Renal pelvis (tissue), 1 donor: ENCODE measurements at regions not wholly inside any gene's neighbourhood (a gene's known extent, or its start where the extent isn't known, plus 50 kb on each side); places are given as distances from the start of the nearest gene placed in this dataset.

ENCODE experiments used
- DNase-seq: peaks from one replicate; pipeline ENCODE4 v3.0.0-alpha.2; 2013

GRCh38 chr4:108567831-108568230, 52.5 kb upstream of the RPL34 start:
- no peak for DNase-seq

GRCh38 chr4:108561116-108561515, 59.3 kb upstream of the RPL34 start:
- DNase-seq = no peak

GRCh38 chr4:108560616-108561015, 59.8 kb upstream of the RPL34 start:
- DNase-seq = peak; percentile 60

- DNase-seq = no peak
Measured at GRCh38 chr4:108559911-108560310, 60.5 kb upstream of the RPL34 start.

- no peak for DNase-seq
Measured at GRCh38 chr4:108559068-108559793, 61.1 kb upstream of the RPL34 start.

GRCh38 chr4:108556588-108557200, 63.7 kb upstream of the RPL34 start:
- no peak for DNase-seq

GRCh38 chr4:108556166-108556565, 64.2 kb upstream of the RPL34 start:
- DNase-seq = no peak

- DNase-seq = no peak
Measured at GRCh38 chr4:108555701-108556100, 64.7 kb upstream of the RPL34 start.

GRCh38 chr4:108547682-108548081, 72.7 kb upstream of the RPL34 start:
- no peak for DNase-seq

GRCh38 chr4:108546728-108547127, 73.6 kb upstream of the RPL34 start:
- DNase-seq = no peak

- DNase-seq = no peak
Measured at GRCh38 chr4:108544481-108544880, 75.9 kb upstream of the RPL34 start.

GRCh38 chr4:108543359-108543968, 76.9 kb upstream of the RPL34 start:
- no peak for DNase-seq

- no peak for DNase-seq
Measured at GRCh38 chr4:108540536-108540935, 79.8 kb upstream of the RPL34 start.

- no peak for DNase-seq
Measured at GRCh38 chr4:108536577-108536976, 83.8 kb upstream of the RPL34 start.

GRCh38 chr4:108535757-108536156, 84.6 kb upstream of the RPL34 start:
- no peak for DNase-seq

- no peak for DNase-seq
Measured at GRCh38 chr4:108533876-108534275, 86.5 kb upstream of the RPL34 start.

GRCh38 chr4:108533245-108533844, 87.0 kb upstream of the RPL34 start:
- peak; percentile 50 for DNase-seq

- no peak for DNase-seq
Measured at GRCh38 chr4:108532738-108533137, 87.6 kb upstream of the RPL34 start.

GRCh38 chr4:108532187-108532586, 88.2 kb upstream of the RPL34 start:
- no peak for DNase-seq

GRCh38 chr4:108531461-108531860, 88.9 kb upstream of the RPL34 start:
- no peak for DNase-seq

GRCh38 chr4:108529984-108530905, 90.1 kb upstream of the RPL34 start:
- no peak for DNase-seq

GRCh38 chr4:108529102-108529501, 91.3 kb upstream of the RPL34 start:
- no peak for DNase-seq
